ENCODE measurements at regions not wholly inside any gene's neighbourhood (a gene's known extent, or its start where the extent isn't known, plus 50 kb on each side); places are given as distances from the start of the nearest gene placed in this dataset.
"Not testable (repeated sequence)": the region's sequence is repeated elsewhere in the genome, so short reads cannot be mapped to it uniquely, and the experiment has no call there.

- H3K27ac ChIP-seq (ENCODE audit: low read depth): no peak overlapping the region
- no peaks in the 10 kb centered on the region for H3K4me1 ChIP-seq (ENCODE audit: insufficient read depth)
- H3K36me3 ChIP-seq (ENCODE audit: insufficient read depth): no peaks in the 10 kb centered on the region
- DNase-seq (ENCODE audit: extremely low spot score): no peak
- WGBS: 69% methylated on average over 3 of the region's 3 CpGs
- H3K4me3 ChIP-seq (ENCODE audit: low read depth, low read length): no peak overlapping the region
Measured at GRCh38 chrX:52585892-52586291, 68.8 kb downstream of the SSX7 start.

GRCh38 chrX:52577464-52578173 is 60.8 kb upstream of the XAGE1B start:
- Histone ChIP-seq H3K36me3 (ENCODE audit: insufficient read depth) (no peaks in the 10 kb centered on the region), H3K4me1 (ENCODE audit: insufficient read depth) (no peaks in the 10 kb centered on the region), H3K4me3 (ENCODE audit: low read depth, low read length) (no peak overlapping the region), H3K27ac (ENCODE audit: low read depth) (no peak overlapping the region)
- 93% methylated on average over 15 of the region's 15 CpGs for WGBS
- no peak for DNase-seq (ENCODE audit: extremely low spot score)

- Histone ChIP-seq H3K36me3 (ENCODE audit: insufficient read depth) (no peaks in the 10 kb centered on the region), H3K4me3 (ENCODE audit: low read depth, low read length) (no peak overlapping the region), H3K4me1 (ENCODE audit: insufficient read depth) (no peaks in the 10 kb centered on the region), H3K27ac (ENCODE audit: low read depth) (no peak overlapping the region)
- WGBS: 74% methylated on average over 8 of the region's 8 CpGs
- no peak for DNase-seq (ENCODE audit: extremely low spot score)
Measured at GRCh38 chrX:52576946-52577345, 60.1 kb upstream of the XAGE1B start.

GRCh38 chrX:52576474-52576873 is 59.6 kb upstream of the XAGE1B start:
- H3K27ac ChIP-seq (ENCODE audit: low read depth): no peak overlapping the region
- no peaks in the 10 kb centered on the region for H3K36me3 ChIP-seq (ENCODE audit: insufficient read depth)
- H3K4me1 ChIP-seq (ENCODE audit: insufficient read depth): no peaks in the 10 kb centered on the region
- no peak for DNase-seq (ENCODE audit: extremely low spot score)
- no peak overlapping the region for H3K4me3 ChIP-seq (ENCODE audit: low read depth, low read length)
- 39% methylated on average over 5 of the region's 5 CpGs for WGBS

GRCh38 chrX:52574416-52575275 is 57.8 kb upstream of the XAGE1B start:
- Histone ChIP-seq H3K36me3 (ENCODE audit: insufficient read depth) (no peaks in the 10 kb centered on the region), H3K4me3 (ENCODE audit: low read depth, low read length) (no peak overlapping the region), H3K4me1 (ENCODE audit: insufficient read depth) (no peaks in the 10 kb centered on the region), H3K27ac (ENCODE audit: low read depth) (no peak overlapping the region)
- 35% methylated on average over 15 of the region's 15 CpGs for WGBS
- DNase-seq (ENCODE audit: extremely low spot score): peak; percentile 11

GRCh38 chrX:52568146-52568545 is 51.3 kb upstream of the XAGE1B start:
- not testable (repeated sequence) for H3K4me3 ChIP-seq (ENCODE audit: low read depth, low read length); H3K36me3 ChIP-seq (ENCODE audit: insufficient read depth); H3K4me1 ChIP-seq (ENCODE audit: insufficient read depth); DNase-seq (ENCODE audit: extremely low spot score); H3K27ac ChIP-seq (ENCODE audit: low read depth)
- WGBS: 43% methylated on average over 9 of the region's 12 CpGs

Measured in urinary bladder (tissue), 3 donors.